Suprapubic skin (tissue), 3 donors: ENCODE measurements at regions not wholly inside any gene's neighbourhood (a gene's known extent, or its start where the extent isn't known, plus 50 kb on each side); places are given as distances from the start of the nearest gene placed in this dataset.

Experiments used
- POLR2A ChIP-seq, 2 donors: fragments of 450-650 bp; IDR thresholded peaks; one replicate each; pipeline ENCODE4 v1.6.1; 2017; ENCODE audit warnings: antibody characterized with exemption in 2 of 2, mild to moderate bottlenecking in 2 of 2, moderate library complexity in 2 of 2
- TF ChIP-seq, protein P1 (sequence below), 2 donors: fragments of 200-600 bp in 1 of 2; fragments of 450-650 bp in 1 of 2; sonication (generic) in 1 of 2; IDR thresholded peaks; one replicate each; pipeline ENCODE4 v1.5.1; 2016 to 2019; ENCODE audit warnings: antibody characterized with exemption in 2 of 2, mild to moderate bottlenecking in 1 of 2, moderate library complexity in 1 of 2

DNA sequence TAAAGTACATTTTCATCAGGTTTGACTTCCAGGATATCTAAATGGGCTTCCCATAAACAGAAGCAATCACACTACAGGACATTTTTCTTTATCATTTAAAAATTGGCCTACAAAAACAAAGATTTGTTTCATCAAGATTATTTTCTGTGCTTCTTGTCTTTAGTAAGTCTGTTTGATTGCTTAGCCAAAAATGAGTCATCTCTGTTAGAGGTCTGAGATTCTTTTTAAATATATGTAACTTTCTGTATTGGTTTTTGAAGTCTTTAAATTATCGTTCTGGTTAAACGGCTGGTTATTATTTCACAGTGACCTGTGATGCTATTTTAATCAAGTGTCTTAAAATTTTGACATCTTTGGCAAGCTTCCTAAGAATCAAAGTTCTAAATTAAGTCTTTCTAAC, 62.7 kb downstream of the SLITRK1 start:
- no peak for TF ChIP-seq POLR2A (IDR thresholded peaks at IDR 0.05)
- TF ChIP-seq, protein P1, sequence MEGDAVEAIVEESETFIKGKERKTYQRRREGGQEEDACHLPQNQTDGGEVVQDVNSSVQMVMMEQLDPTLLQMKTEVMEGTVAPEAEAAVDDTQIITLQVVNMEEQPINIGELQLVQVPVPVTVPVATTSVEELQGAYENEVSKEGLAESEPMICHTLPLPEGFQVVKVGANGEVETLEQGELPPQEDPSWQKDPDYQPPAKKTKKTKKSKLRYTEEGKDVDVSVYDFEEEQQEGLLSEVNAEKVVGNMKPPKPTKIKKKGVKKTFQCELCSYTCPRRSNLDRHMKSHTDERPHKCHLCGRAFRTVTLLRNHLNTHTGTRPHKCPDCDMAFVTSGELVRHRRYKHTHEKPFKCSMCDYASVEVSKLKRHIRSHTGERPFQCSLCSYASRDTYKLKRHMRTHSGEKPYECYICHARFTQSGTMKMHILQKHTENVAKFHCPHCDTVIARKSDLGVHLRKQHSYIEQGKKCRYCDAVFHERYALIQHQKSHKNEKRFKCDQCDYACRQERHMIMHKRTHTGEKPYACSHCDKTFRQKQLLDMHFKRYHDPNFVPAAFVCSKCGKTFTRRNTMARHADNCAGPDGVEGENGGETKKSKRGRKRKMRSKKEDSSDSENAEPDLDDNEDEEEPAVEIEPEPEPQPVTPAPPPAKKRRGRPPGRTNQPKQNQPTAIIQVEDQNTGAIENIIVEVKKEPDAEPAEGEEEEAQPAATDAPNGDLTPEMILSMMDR (IDR thresholded peaks at IDR 0.05): no peak
